ENCODE measurements at regions not wholly inside any gene's neighbourhood (a gene's known extent, or its start where the extent isn't known, plus 50 kb on each side); places are given as distances from the start of the nearest gene placed in this dataset.

DNA sequence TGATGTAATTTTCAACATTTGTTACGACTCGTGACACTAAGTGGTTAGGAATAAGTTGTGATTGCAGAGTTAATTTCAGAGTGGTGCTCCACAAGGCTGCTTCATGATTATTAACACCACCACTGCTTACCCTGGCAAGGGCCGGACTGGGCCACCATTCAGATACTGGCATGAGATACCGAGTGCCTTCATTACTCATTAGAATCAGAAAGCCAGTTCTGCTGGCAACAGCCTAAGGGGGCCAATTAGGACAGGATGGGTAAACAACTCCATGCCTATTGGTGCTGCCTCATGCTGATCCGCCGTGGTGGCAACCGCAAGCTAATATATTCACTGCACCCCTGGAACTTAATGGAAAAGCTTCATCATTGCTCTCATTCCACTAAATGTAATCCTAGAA is 575.1 kb downstream of the EFNB2 start:
- no peak for ATAC-seq
- H3K9ac ChIP-seq (ENCODE audit: low read length): no peak overlapping the region
- H3K9me2 ChIP-seq (ENCODE audit: insufficient read depth): no peaks in the 10 kb centered on the region
- no peaks in the 10 kb centered on the region for H3K27me3 ChIP-seq (ENCODE audit: insufficient read depth, low read length)
- CTCF ChIA-PET: no interaction called here
- no peaks in the 10 kb centered on the region for H3K9me3 ChIP-seq (ENCODE audit: control insufficient read depth in 1 of 2, insufficient read depth in 1 of 2, low read depth in 1 of 2, low read length in 2 of 2)
- no peak for TF ChIP-seq SP1 (IDR thresholded peaks at IDR 0.05; ENCODE audit: low read depth)
- no peak for TF ChIP-seq YY1 (IDR thresholded peaks at IDR 0.05; ENCODE audit: extremely low read depth, insufficient replicate concordance, low read depth, low read length)
- TF ChIP-seq CBX3 (IDR thresholded peaks at IDR 0.05; ENCODE audit: low read depth): no peak
- TF ChIP-seq JUND (IDR thresholded peaks at IDR 0.05): no peak
- TF ChIP-seq, protein P1, sequence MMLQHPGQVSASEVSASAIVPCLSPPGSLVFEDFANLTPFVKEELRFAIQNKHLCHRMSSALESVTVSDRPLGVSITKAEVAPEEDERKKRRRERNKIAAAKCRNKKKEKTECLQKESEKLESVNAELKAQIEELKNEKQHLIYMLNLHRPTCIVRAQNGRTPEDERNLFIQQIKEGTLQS (IDR thresholded peaks at IDR 0.05): no peak
- TF ChIP-seq EZH2 (IDR thresholded peaks at IDR 0.05): no peak
- no peak for TF ChIP-seq ZFX (IDR thresholded peaks at IDR 0.05)
- TF ChIP-seq, protein P2, sequence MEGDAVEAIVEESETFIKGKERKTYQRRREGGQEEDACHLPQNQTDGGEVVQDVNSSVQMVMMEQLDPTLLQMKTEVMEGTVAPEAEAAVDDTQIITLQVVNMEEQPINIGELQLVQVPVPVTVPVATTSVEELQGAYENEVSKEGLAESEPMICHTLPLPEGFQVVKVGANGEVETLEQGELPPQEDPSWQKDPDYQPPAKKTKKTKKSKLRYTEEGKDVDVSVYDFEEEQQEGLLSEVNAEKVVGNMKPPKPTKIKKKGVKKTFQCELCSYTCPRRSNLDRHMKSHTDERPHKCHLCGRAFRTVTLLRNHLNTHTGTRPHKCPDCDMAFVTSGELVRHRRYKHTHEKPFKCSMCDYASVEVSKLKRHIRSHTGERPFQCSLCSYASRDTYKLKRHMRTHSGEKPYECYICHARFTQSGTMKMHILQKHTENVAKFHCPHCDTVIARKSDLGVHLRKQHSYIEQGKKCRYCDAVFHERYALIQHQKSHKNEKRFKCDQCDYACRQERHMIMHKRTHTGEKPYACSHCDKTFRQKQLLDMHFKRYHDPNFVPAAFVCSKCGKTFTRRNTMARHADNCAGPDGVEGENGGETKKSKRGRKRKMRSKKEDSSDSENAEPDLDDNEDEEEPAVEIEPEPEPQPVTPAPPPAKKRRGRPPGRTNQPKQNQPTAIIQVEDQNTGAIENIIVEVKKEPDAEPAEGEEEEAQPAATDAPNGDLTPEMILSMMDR (IDR thresholded peaks at IDR 0.05 in 2 of 3, conservative IDR thresholded peaks at IDR 0.05 in 1 of 3; ENCODE audit: borderline replicate concordance in 1 of 3, insufficient read depth in 1 of 3, low read depth in 2 of 3, low read length in 2 of 3): no peak
- no peak for TF ChIP-seq RAD21 (IDR thresholded peaks at IDR 0.05; ENCODE audit: low read depth)
- POLR2A ChIA-PET: no interaction called here
- H4K20me1 ChIP-seq (ENCODE audit: insufficient read depth): no peaks in the 10 kb centered on the region
- intact Hi-C loops (cut with micrococcal nuclease): no loop called here
- H3K36me3 ChIP-seq (ENCODE audit: control insufficient read depth in 1 of 2, insufficient read depth in 2 of 2, low read length in 2 of 2): no peaks in the 10 kb centered on the region
- H2AFZ ChIP-seq (ENCODE audit: low read depth, low read length, poor library complexity, severe bottlenecking): no peak overlapping the region
- DNase-seq (ENCODE audit: low read depth, low spot score): no peak
- no peaks in the 10 kb centered on the region for H3K79me2 ChIP-seq (ENCODE audit: insufficient read depth, low read length)
- no peak overlapping the region for H3K4me2 ChIP-seq (ENCODE audit: low read length)
- BruUV-seq (replicated peaks): no TSS peak
- RAD21 ChIA-PET (ENCODE audit: low non-redundant PET in 1 of 2, low total read pairs in 2 of 2, uncharacterized antibody in 2 of 2, unreplicated experiment in 2 of 2): no interaction called here
- no peak overlapping the region for H3K4me3 ChIP-seq (replicated peaks in 1 of 2; ENCODE audit: low read depth in 1 of 2, low read length in 2 of 2)
- H3K27ac ChIP-seq (ENCODE audit: low read depth, low read length): no peak overlapping the region
- H3K4me1 ChIP-seq (ENCODE audit: control insufficient read depth in 1 of 2, insufficient read depth in 2 of 2, low read length in 2 of 2): no peaks in the 10 kb centered on the region

DNA sequence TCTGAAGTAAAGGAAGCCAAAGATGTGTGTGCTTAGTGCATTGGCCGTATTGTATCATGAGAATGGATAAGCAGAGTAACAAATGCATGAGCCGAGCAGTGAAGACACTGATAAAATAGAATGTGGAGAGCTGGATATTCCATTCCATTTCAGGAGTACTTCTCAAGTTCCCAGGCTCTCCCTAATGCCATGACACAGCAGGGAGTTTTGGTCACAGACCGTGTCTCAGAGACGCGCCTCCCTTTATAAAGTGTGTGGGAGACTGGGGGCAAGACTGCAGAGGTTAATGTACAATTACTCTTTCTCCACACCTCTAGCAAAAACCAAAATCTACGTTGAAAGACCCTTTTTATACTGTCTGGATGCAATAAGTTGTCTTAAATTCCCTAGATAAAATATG is 575.6 kb downstream of the EFNB2 start:
- CTCF ChIA-PET: no interaction called here
- ATAC-seq (no peak), DNase-seq (ENCODE audit: low read depth, low spot score) (no peak)
- Histone ChIP-seq H4K20me1 (ENCODE audit: insufficient read depth) (no peaks in the 10 kb centered on the region), H2AFZ (ENCODE audit: low read depth, low read length, poor library complexity, severe bottlenecking) (no peak overlapping the region), H3K27me3 (ENCODE audit: insufficient read depth, low read length) (no peaks in the 10 kb centered on the region), H3K9me3 (ENCODE audit: control insufficient read depth in 1 of 2, insufficient read depth in 1 of 2, low read depth in 1 of 2, low read length in 2 of 2) (no peaks in the 10 kb centered on the region), H3K4me3 (replicated peaks in 1 of 2; ENCODE audit: low read depth in 1 of 2, low read length in 2 of 2) (no peak overlapping the region), H3K79me2 (ENCODE audit: insufficient read depth, low read length) (no peaks in the 10 kb centered on the region), H3K9ac (ENCODE audit: low read length) (no peak overlapping the region), H3K36me3 (ENCODE audit: control insufficient read depth in 1 of 2, insufficient read depth in 2 of 2, low read length in 2 of 2) (no peaks in the 10 kb centered on the region), H3K4me2 (ENCODE audit: low read length) (no peak overlapping the region), H3K27ac (ENCODE audit: low read depth, low read length) (no peak overlapping the region), H3K4me1 (ENCODE audit: control insufficient read depth in 1 of 2, insufficient read depth in 2 of 2, low read length in 2 of 2) (no peaks in the 10 kb centered on the region), H3K9me2 (ENCODE audit: insufficient read depth) (no peaks in the 10 kb centered on the region)
- POLR2A ChIA-PET: no interaction called here
- no TSS peak for BruUV-seq (replicated peaks)
- intact Hi-C loops (cut with micrococcal nuclease): no loop called here
- RAD21 ChIA-PET (ENCODE audit: low non-redundant PET in 1 of 2, low total read pairs in 2 of 2, uncharacterized antibody in 2 of 2, unreplicated experiment in 2 of 2): no interaction called here
- TF ChIP-seq RAD21 (IDR thresholded peaks at IDR 0.05; ENCODE audit: low read depth): no peak
- TF ChIP-seq, protein P3, sequence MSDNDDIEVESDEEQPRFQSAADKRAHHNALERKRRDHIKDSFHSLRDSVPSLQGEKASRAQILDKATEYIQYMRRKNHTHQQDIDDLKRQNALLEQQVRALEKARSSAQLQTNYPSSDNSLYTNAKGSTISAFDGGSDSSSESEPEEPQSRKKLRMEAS (IDR thresholded peaks at IDR 0.05): no peak
- no peak for TF ChIP-seq SIN3A (IDR thresholded peaks at IDR 0.05; ENCODE audit: low read depth)
- no peak for TF ChIP-seq CEBPB (IDR thresholded peaks at IDR 0.05; ENCODE audit: low read depth)
- no peak for TF ChIP-seq ELF1 (IDR thresholded peaks at IDR 0.05; ENCODE audit: borderline replicate concordance, low read depth)
- TF ChIP-seq EGR1 (IDR thresholded peaks at IDR 0.05; ENCODE audit: low read depth): no peak
- TF ChIP-seq ZNF274 (IDR thresholded peaks at IDR 0.05; ENCODE audit: low read depth, low read length): no peak
- TF ChIP-seq CBX3 (IDR thresholded peaks at IDR 0.05; ENCODE audit: low read depth): no peak
- TF ChIP-seq FOSL1 (IDR thresholded peaks at IDR 0.05; ENCODE audit: low read depth): no peak
- TF ChIP-seq JUND (IDR thresholded peaks at IDR 0.05): no peak
- TF ChIP-seq, protein P2 (IDR thresholded peaks at IDR 0.05 in 2 of 3, conservative IDR thresholded peaks at IDR 0.05 in 1 of 3; ENCODE audit: borderline replicate concordance in 1 of 3, insufficient read depth in 1 of 3, low read depth in 2 of 3, low read length in 2 of 3): no peak

Data from HCT116 (cell line).